Karpas-422 (cell line): ENCODE measurements at regions not wholly inside any gene's neighbourhood (a gene's known extent, or its start where the extent isn't known, plus 50 kb on each side); places are given as distances from the start of the nearest gene placed in this dataset.

ENCODE experiments used
- DNase-seq: peaks from one replicate; pipeline ENCODE4 v3.0.0-alpha.2; 2015
- H2AFZ ChIP-seq: fragments of 200-600 bp; sonication (generic); 2 replicates; pipeline ENCODE4 v1.6.1; 2014; ENCODE audit warnings: antibody characterized with exemption, low read length, mixed read lengths
- H3K27ac ChIP-seq: fragments of 200-600 bp; sonication (generic); 2 replicates; pipeline ENCODE4 v1.5.1; 2014; ENCODE audit warnings: mild to moderate bottlenecking, low read length, moderate library complexity
- H3K27me3 ChIP-seq: fragments of 200-600 bp; sonication (generic); 2 replicates; pipeline ENCODE4 v1.6.1; 2014; ENCODE audit warnings: low read length, mixed read lengths
- H3K36me3 ChIP-seq: fragments of 200-600 bp; sonication (generic); 2 replicates; pipeline ENCODE4 v1.6.1; 2014; ENCODE audit warnings: low read length, mixed read lengths; ENCODE audit not compliant: insufficient read depth
- H3K4me1 ChIP-seq: fragments of 200-600 bp; sonication (generic); 2 replicates; pipeline ENCODE4 v1.6.1; 2014; ENCODE audit warnings: mild to moderate bottlenecking, low read length, mixed read lengths
- H3K4me2 ChIP-seq: fragments of 200-600 bp; sonication (generic); 2 replicates; pipeline ENCODE4 v1.6.1; 2014; ENCODE audit warnings: low read length, low read depth, mild to moderate bottlenecking; ENCODE audit not compliant: poor library complexity, severe bottlenecking
- H3K4me3 ChIP-seq: fragments of 200-600 bp; sonication (generic); 2 replicates; pipeline ENCODE4 v1.5.1; 2014; ENCODE audit warnings: mild to moderate bottlenecking, antibody characterized with exemption, low read length, mixed read lengths
- H3K79me2 ChIP-seq: fragments of 200-600 bp; sonication (generic); 2 replicates; pipeline ENCODE4 v1.6.1; 2014; ENCODE audit warnings: mild to moderate bottlenecking, low read length, mixed read lengths
- H3K9ac ChIP-seq: fragments of 200-600 bp; sonication (generic); 2 replicates; pipeline ENCODE4 v1.6.0; 2014; ENCODE audit warnings: low read length
- H3K9me2 ChIP-seq: fragments of 200-600 bp; sonication (generic), shearing (Covaris generic); replicated peaks from 2 replicates; pipeline ENCODE4 v1.6.0; 2014; ENCODE audit warnings: mild to moderate bottlenecking, low read length, moderate library complexity; ENCODE audit not compliant: insufficient read depth
- H3K9me3 ChIP-seq: fragments of 300-700, 200-600 bp; sonication (generic); 2 replicates; pipeline ENCODE4 v1.6.1; 2014; ENCODE audit warnings: low read length, mixed read lengths
- H4K20me1 ChIP-seq: fragments of 200-600 bp; sonication (generic); 2 replicates; pipeline ENCODE4 v1.6.1; 2014; ENCODE audit warnings: mild to moderate bottlenecking, antibody characterized with exemption, low read length, low read depth; ENCODE audit not compliant: insufficient read depth

GRCh38 chr2:239839306-239839705 lies 185.8 kb downstream of the NDUFA10 start:
- DNase-seq = no peak
- no peaks in the 10 kb centered on the region for H3K9me3 ChIP-seq
- H4K20me1 ChIP-seq = no peaks in the 10 kb centered on the region
- H3K4me1 ChIP-seq = no peaks in the 10 kb centered on the region
- H3K36me3 ChIP-seq = no peaks in the 10 kb centered on the region
- no peak overlapping the region for H3K4me3 ChIP-seq
- no peak overlapping the region for H2AFZ ChIP-seq
- H3K9ac ChIP-seq = no peak overlapping the region
- H3K9me2 ChIP-seq = no peaks in the 10 kb centered on the region
- no peaks in the 10 kb centered on the region for H3K27me3 ChIP-seq
- H3K27ac ChIP-seq = no peak overlapping the region
- no peak overlapping the region for H3K4me2 ChIP-seq
- H3K79me2 ChIP-seq = no peaks in the 10 kb centered on the region

DNA sequence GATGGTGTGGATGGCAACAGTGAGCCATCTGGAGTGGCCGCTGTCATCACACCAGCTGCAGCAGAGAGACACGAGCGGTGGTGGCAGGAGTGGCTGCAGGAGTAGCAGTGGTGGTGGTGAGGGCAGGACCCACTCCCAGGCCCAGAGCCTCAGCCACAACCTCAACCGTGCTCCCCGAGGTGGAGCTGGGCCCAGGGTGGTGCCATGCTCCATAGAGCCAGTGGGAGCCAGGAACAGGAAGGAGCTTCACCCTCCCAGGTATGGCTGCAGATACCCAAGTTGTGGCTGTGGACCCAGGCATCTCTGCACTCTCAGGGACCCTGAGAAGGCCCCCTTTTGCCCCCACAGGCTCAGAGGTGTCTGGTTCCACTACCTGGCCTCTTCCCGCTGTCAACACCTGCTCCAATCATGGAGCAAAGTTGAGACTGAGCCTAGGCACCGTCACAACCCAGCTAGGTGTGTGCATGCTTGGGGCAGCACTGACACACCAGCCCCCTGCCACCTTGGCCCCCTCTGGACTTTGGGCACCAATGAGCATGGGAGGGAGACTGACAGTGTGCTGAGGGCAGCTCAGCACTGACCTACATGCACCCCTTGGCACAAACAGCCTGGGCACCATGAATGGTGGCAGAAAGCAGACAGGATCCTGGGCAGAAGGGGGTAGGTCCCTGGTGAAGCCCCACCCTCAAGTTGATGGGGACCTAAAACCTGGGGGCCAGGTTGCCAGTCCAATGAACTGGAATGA lies 188.9 kb downstream of the NDUFA10 start:
- Histone ChIP-seq H3K4me1 (no peaks in the 10 kb centered on the region), H4K20me1 (no peaks in the 10 kb centered on the region), H3K9me3 (no peaks in the 10 kb centered on the region), H3K9ac (no peak overlapping the region), H3K27ac (no peak overlapping the region), H3K4me3 (no peak overlapping the region), H3K4me2 (no peak overlapping the region), H2AFZ (no peak overlapping the region), H3K9me2 (no peaks in the 10 kb centered on the region), H3K79me2 (no peaks in the 10 kb centered on the region), H3K36me3 (no peaks in the 10 kb centered on the region), H3K27me3 (no peaks in the 10 kb centered on the region)
- no peak for DNase-seq

- Histone ChIP-seq H3K4me2 (no peak overlapping the region), H3K4me1 (no peaks in the 10 kb centered on the region), H3K79me2 (no peaks in the 10 kb centered on the region), H3K9ac (no peak overlapping the region), H3K36me3 (no peaks in the 10 kb centered on the region), H2AFZ (no peak overlapping the region), H3K27ac (no peak overlapping the region), H3K9me2 (no peaks in the 10 kb centered on the region), H3K27me3 (no peaks in the 10 kb centered on the region), H3K9me3 (no peaks in the 10 kb centered on the region), H3K4me3 (no peak overlapping the region), H4K20me1 (no peaks in the 10 kb centered on the region)
- no peak for DNase-seq
Observed at GRCh38 chr2:239835056-239835455, 190.1 kb downstream of the NDUFA10 start.

- no peak overlapping the region for H3K27ac ChIP-seq
- H3K9me3 ChIP-seq = no peaks in the 10 kb centered on the region
- H3K79me2 ChIP-seq = no peaks in the 10 kb centered on the region
- H3K4me2 ChIP-seq = no peak overlapping the region
- no peak for DNase-seq
- no peak overlapping the region for H2AFZ ChIP-seq
- H3K4me1 ChIP-seq = no peaks in the 10 kb centered on the region
- H3K9me2 ChIP-seq = no peaks in the 10 kb centered on the region
- H3K36me3 ChIP-seq = no peaks in the 10 kb centered on the region
- no peaks in the 10 kb centered on the region for H4K20me1 ChIP-seq
- no peak overlapping the region for H3K9ac ChIP-seq
- H3K27me3 ChIP-seq = no peaks in the 10 kb centered on the region
- H3K4me3 ChIP-seq = no peak overlapping the region
Observed at GRCh38 chr2:239834143-239834542, 191.0 kb downstream of the NDUFA10 start.

DNA sequence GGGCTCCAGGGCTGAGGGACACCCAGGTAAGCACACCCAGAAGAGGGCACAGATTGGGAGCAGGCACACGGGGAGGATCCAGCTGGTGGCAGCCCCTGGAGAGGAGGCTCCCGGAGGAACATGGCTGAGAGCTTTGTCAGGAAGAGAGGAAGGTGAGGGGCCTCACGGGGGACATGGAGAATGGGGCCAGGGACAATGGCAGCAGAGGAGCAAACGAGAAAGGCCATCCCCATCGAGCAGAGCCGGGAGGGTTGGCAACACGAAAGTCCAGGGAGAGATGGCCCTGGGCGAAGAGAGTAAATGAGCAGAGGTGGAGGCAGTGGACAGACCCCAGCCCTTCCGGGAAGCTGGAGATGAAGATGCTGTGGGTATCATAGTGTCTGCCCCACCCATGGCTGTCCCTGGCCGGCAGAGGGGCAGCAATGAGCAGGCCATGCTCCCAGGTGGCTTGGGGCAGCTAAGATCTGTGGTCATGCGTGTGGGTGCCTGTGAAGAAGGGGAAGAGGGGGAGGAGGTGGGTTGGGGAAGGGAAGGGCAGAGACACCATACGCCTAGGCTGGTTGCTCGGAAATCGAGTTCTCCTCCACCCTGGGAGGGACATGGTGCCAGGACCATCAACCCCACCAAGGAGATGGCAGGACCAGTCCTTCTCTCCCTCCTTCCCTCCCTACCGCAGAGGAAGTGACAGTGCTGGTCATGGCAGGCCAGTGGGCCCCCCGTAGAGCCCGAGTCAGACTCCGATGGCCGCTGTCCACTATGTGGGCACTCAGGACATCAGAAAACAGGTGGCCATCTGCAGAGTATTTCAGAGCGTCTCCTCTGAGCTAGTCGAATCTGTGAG lies 191.7 kb downstream of the NDUFA10 start:
- H3K36me3 ChIP-seq = no peaks in the 10 kb centered on the region
- H3K27me3 ChIP-seq = no peaks in the 10 kb centered on the region
- no peaks in the 10 kb centered on the region for H3K79me2 ChIP-seq
- H2AFZ ChIP-seq = no peak overlapping the region
- no peak overlapping the region for H3K4me2 ChIP-seq
- no peak overlapping the region for H3K27ac ChIP-seq
- H4K20me1 ChIP-seq = no peaks in the 10 kb centered on the region
- no peak overlapping the region for H3K9ac ChIP-seq
- H3K4me1 ChIP-seq = no peaks in the 10 kb centered on the region
- no peak for DNase-seq
- no peak overlapping the region for H3K4me3 ChIP-seq
- H3K9me3 ChIP-seq = no peaks in the 10 kb centered on the region
- H3K9me2 ChIP-seq = no peaks in the 10 kb centered on the region

GRCh38 chr2:239832490-239833268 lies 192.5 kb downstream of the NDUFA10 start:
- Histone ChIP-seq H3K9ac (no peak overlapping the region), H3K27ac (no peak overlapping the region), H3K9me3 (no peaks in the 10 kb centered on the region), H3K79me2 (no peaks in the 10 kb centered on the region), H3K27me3 (no peaks in the 10 kb centered on the region), H3K4me3 (no peak overlapping the region), H2AFZ (no peak overlapping the region), H3K9me2 (no peaks in the 10 kb centered on the region), H4K20me1 (no peaks in the 10 kb centered on the region), H3K4me2 (no peak overlapping the region), H3K4me1 (no peaks in the 10 kb centered on the region), H3K36me3 (no peaks in the 10 kb centered on the region)
- no peak for DNase-seq

DNA sequence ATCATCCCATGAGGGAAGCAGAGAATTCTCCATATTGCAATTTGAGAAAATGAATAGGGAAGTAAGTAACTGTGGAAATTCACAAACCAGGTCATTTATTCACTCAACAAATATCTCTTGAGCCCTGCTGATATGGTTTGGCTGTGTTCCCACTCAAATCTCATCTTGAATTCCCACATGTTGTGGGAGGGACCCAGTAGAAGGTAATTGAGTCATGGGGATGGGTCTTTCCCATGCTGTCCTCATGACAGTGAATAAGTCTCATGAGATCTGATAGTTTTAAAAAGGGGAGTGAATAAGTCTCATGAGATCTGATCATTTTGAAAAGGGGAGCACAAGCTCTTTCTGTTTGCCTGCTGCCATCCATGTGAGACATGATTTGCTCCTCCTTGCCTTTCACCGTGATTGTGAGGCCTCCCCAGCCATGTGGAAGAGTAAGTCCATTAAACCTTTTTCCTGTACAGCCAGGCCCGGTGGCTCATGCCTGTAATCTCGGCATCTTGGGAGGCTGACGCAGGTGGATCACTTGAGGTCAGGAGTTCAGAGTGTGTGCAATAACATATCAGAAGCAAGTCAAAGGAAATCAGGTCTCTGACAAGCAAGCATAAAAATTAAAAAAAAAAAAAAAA lies 193.2 kb downstream of the NDUFA10 start:
- Histone ChIP-seq H3K79me2 (no peaks in the 10 kb centered on the region), H3K27me3 (no peaks in the 10 kb centered on the region), H3K4me3 (no peak overlapping the region), H2AFZ (no peak overlapping the region), H4K20me1 (no peaks in the 10 kb centered on the region), H3K36me3 (no peaks in the 10 kb centered on the region), H3K9me2 (no peaks in the 10 kb centered on the region), H3K4me1 (no peaks in the 10 kb centered on the region), H3K27ac (no peak overlapping the region), H3K4me2 (no peak overlapping the region), H3K9me3 (no peaks in the 10 kb centered on the region), H3K9ac (no peak overlapping the region)
- DNase-seq = no peak
